IPS DF 4.7 (cell line): ENCODE measurements at regions not wholly inside any gene's neighbourhood (a gene's known extent, or its start where the extent isn't known, plus 50 kb on each side); places are given as distances from the start of the nearest gene placed in this dataset.

Source experiments
- DNase-seq: peaks from one replicate; pipeline ENCODE4 v3.0.0-alpha.2; 2013; ENCODE audit warnings: low spot score; ENCODE audit errors: extremely low read depth

- DNase-seq = no peak
Observed at GRCh38 chr2:9137379-9138150, 69.0 kb upstream of the ASAP2 start.

GRCh38 chr2:9135822-9136558 lies 70.6 kb upstream of the ASAP2 start:
- no peak for DNase-seq

GRCh38 chr2:9127316-9127715 lies 79.3 kb upstream of the ASAP2 start:
- DNase-seq = no peak

GRCh38 chr2:9126540-9126939 lies 80.1 kb upstream of the ASAP2 start:
- DNase-seq = no peak

- no peak for DNase-seq
Observed at GRCh38 chr2:9124231-9124741, 82.3 kb upstream of the ASAP2 start.

GRCh38 chr2:9123069-9123468 lies 83.5 kb upstream of the ASAP2 start:
- no peak for DNase-seq

GRCh38 chr2:9122367-9122766 lies 84.2 kb upstream of the ASAP2 start:
- no peak for DNase-seq

GRCh38 chr2:9118383-9118960 lies 88.1 kb upstream of the ASAP2 start:
- DNase-seq = no peak

GRCh38 chr2:9115229-9115628 lies 91.4 kb upstream of the ASAP2 start:
- no peak for DNase-seq

- no peak for DNase-seq
Observed at GRCh38 chr2:9114458-9114857, 92.2 kb upstream of the ASAP2 start.

- no peak for DNase-seq
Observed at GRCh38 chr2:9113916-9114315, 92.7 kb upstream of the ASAP2 start.

GRCh38 chr2:9113262-9113661 lies 93.3 kb upstream of the ASAP2 start:
- DNase-seq = no peak

GRCh38 chr2:9112079-9112721 lies 94.4 kb upstream of the ASAP2 start:
- no peak for DNase-seq

- no peak for DNase-seq
Observed at GRCh38 chr2:9110893-9111569, 95.6 kb upstream of the ASAP2 start.

- DNase-seq = no peak
Observed at GRCh38 chr2:9110346-9110884, 96.2 kb upstream of the ASAP2 start.

- no peak for DNase-seq
Observed at GRCh38 chr2:9109871-9110270, 96.7 kb upstream of the ASAP2 start.

GRCh38 chr2:9108210-9108967 lies 98.2 kb upstream of the ASAP2 start:
- DNase-seq = no peak

- no peak for DNase-seq
Observed at GRCh38 chr2:9107168-9108025, 99.2 kb upstream of the ASAP2 start.
